Non-pigmented ciliary epithelial cell (primary cell): ENCODE measurements at regions not wholly inside any gene's neighbourhood (a gene's known extent, or its start where the extent isn't known, plus 50 kb on each side); places are given as distances from the start of the nearest gene placed in this dataset.
"Not testable (repeated sequence)": the region's sequence is repeated elsewhere in the genome, so short reads cannot be mapped to it uniquely, and the experiment has no call there.

Experiments used
- DNase-seq: peaks from one replicate; pipeline ENCODE4 v3.0.0-alpha.2; 2010; ENCODE audit warnings: low read depth

GRCh38 chr16:60810250-60810649, 1226.0 kb downstream of the CDH8 start:
- DNase-seq = no peak

- DNase-seq = no peak
Observed at GRCh38 chr16:60792437-60792836, 1243.8 kb downstream of the CDH8 start.

- no peak for DNase-seq
Observed at GRCh38 chr16:60788631-60789030, 1247.6 kb downstream of the CDH8 start.

GRCh38 chr16:60776281-60776680, 1260.0 kb downstream of the CDH8 start:
- DNase-seq = no peak

- no peak for DNase-seq
Observed at GRCh38 chr16:60771138-60771537, 1265.1 kb downstream of the CDH8 start.

- not testable (repeated sequence) for DNase-seq
Observed at GRCh38 chr16:60770384-60770783, 1265.9 kb downstream of the CDH8 start.

- no peak for DNase-seq
Observed at GRCh38 chr16:60763869-60764268, 1272.4 kb downstream of the CDH8 start.

GRCh38 chr16:60755907-60756306, 1280.3 kb downstream of the CDH8 start:
- no peak for DNase-seq

GRCh38 chr16:60748366-60748765, 1287.9 kb downstream of the CDH8 start:
- no peak for DNase-seq

GRCh38 chr16:60744198-60744597, 1292.0 kb downstream of the CDH8 start:
- DNase-seq = no peak

GRCh38 chr16:60741810-60742209, 1294.4 kb downstream of the CDH8 start:
- DNase-seq = no peak

GRCh38 chr16:60739737-60740683, 1296.2 kb downstream of the CDH8 start:
- no peak for DNase-seq

- DNase-seq = no peak
Observed at GRCh38 chr16:60731329-60732050, 1304.7 kb downstream of the CDH8 start.

GRCh38 chr16:60729051-60729450, 1307.2 kb downstream of the CDH8 start:
- peak; percentile 5 for DNase-seq

- DNase-seq = no peak
Observed at GRCh38 chr16:60727851-60728250, 1308.4 kb downstream of the CDH8 start.

GRCh38 chr16:60720060-60720459, 1316.2 kb downstream of the CDH8 start:
- no peak for DNase-seq

- no peak for DNase-seq
Observed at GRCh38 chr16:60717808-60718207, 1318.4 kb downstream of the CDH8 start.

- no peak for DNase-seq
Observed at GRCh38 chr16:60712144-60712543, 1324.1 kb downstream of the CDH8 start.

- no peak for DNase-seq
Observed at GRCh38 chr16:60704726-60705125, 1331.5 kb downstream of the CDH8 start.

GRCh38 chr16:60703096-60703495, 1333.1 kb downstream of the CDH8 start:
- no peak for DNase-seq

- DNase-seq = no peak
Observed at GRCh38 chr16:60686824-60687223, 1349.4 kb downstream of the CDH8 start.

- no peak for DNase-seq
Observed at GRCh38 chr16:60684002-60684401, 1352.2 kb downstream of the CDH8 start.

GRCh38 chr16:60682219-60682618, 1354.0 kb downstream of the CDH8 start:
- DNase-seq = no peak
